ENCODE measurements at regions not wholly inside any gene's neighbourhood (a gene's known extent, or its start where the extent isn't known, plus 50 kb on each side); places are given as distances from the start of the nearest gene placed in this dataset.
"Not testable (repeated sequence)": the region's sequence is repeated elsewhere in the genome, so short reads cannot be mapped to it uniquely, and the experiment has no call there.

DNA sequence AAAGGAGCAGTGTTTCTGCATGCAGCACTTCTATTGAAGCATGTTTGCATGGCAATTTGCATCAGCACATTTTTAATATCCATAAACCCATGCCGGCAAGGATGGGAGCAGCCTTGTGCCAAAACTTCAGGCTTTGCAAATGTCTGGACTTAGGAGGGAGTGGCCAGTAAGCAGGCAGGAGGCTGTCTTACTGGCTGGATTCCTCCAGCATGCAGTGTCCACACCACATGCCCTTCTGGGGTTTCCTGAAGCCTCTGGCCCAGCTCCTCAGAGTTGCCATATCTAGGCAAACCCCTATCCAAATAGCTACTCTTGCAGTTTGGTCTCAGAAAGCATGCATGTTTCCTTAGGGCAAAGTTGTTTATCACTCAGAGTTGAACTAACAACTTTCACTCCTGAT lies 139.1 kb upstream of the MRPS22 start:
- H3K36me3 ChIP-seq (replicated peaks) = no peaks in the 10 kb centered on the region
- DNase-seq (ENCODE audit: low spot score in 2 of 2) = no peak
- in situ Hi-C loops (cut with MboI; ENCODE audit: low sequenced_read_pairs) = no loop called here
- H3K4me3 ChIP-seq = no peak overlapping the region
- no peaks in the 10 kb centered on the region for H3K4me1 ChIP-seq
- no peaks in the 10 kb centered on the region for H3K9me3 ChIP-seq
- H3K27me3 ChIP-seq (ENCODE audit: low read depth) = 0 out of 2 replicates have a peak, but pooled peaks cover 2% of the 10 kb centered on the region

DNA sequence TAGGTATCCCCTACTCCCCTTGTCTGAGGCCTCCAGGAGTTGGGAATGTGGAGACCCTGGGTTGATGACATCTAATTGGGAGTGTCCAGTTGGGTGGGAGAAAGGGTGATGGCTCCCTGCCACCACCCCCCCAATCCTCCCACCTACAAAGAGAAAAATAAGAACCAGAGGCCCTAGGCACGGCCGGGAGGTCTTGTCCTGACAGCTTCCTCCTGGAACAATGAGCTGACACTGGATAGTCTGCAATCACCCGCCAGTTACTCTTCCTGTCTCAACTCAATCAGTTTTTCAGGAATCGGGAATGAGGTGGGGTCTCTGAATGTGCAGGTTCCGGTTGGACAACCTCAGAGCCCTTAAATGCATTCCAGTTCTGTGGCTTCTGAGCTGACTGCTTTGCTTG lies 129.9 kb upstream of the MRPS22 start:
- in situ Hi-C loops (cut with MboI; ENCODE audit: low sequenced_read_pairs) = no loop called here
- Histone ChIP-seq H3K27me3 (ENCODE audit: low read depth) (peaks cover 6% of the 10 kb centered on the region), H3K4me3 (no peak overlapping the region), H3K36me3 (replicated peaks) (no peaks in the 10 kb centered on the region), H3K4me1 (no peaks in the 10 kb centered on the region), H3K9me3 (no peaks in the 10 kb centered on the region)
- no peak for DNase-seq (ENCODE audit: low spot score in 2 of 2)

DNA sequence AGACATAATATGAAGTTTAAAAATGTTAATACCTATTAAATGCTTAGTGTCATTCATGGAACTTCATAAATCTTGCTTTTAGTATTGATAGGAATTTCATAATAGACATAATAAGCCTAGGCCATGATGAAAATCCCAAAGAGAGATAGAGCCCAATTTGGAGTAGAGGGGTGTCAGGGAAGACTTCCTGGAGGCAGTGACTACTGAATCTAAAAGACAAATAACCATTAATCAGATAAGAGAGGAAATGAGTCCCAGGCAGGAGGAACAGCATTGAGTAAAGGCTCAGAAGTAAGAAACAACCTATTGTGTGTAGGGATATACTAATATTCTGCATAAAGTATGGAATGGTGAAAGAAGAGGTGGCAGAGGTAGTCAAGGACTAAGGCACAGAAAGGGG lies 126.9 kb upstream of the MRPS22 start:
- Histone ChIP-seq H3K36me3 (replicated peaks) (no peaks in the 10 kb centered on the region), H3K4me3 (no peak overlapping the region), H3K4me1 (no peaks in the 10 kb centered on the region), H3K27me3 (ENCODE audit: low read depth) (peaks cover 4% of the 10 kb centered on the region), H3K9me3 (no peaks in the 10 kb centered on the region)
- in situ Hi-C loops (cut with MboI; ENCODE audit: low sequenced_read_pairs) = no loop called here
- DNase-seq (ENCODE audit: low spot score in 2 of 2) = no peak

DNA sequence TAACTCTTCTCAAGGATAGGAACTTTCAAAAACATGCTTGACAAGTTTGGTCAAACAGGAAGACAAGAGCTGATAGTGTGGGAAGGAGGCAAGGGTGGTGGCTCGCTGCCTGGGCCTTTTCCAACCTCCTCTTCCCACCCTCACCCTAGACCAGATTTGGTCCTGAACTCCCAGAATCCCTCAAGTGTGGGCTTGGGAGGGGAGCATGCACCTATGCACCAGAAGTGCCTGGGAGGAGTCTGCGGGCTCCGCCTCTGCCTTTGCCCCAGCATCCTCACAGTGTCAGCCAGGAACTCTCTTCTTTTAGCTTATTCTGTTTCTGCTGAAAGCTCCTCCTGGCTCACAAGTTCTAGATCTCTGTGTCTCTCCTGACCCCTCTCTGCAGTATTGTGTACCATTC lies 126.2 kb upstream of the MRPS22 start:
- no peaks in the 10 kb centered on the region for H3K9me3 ChIP-seq
- in situ Hi-C loops (cut with MboI; ENCODE audit: low sequenced_read_pairs) = no loop called here
- no peak for DNase-seq (ENCODE audit: low spot score in 2 of 2)

DNA sequence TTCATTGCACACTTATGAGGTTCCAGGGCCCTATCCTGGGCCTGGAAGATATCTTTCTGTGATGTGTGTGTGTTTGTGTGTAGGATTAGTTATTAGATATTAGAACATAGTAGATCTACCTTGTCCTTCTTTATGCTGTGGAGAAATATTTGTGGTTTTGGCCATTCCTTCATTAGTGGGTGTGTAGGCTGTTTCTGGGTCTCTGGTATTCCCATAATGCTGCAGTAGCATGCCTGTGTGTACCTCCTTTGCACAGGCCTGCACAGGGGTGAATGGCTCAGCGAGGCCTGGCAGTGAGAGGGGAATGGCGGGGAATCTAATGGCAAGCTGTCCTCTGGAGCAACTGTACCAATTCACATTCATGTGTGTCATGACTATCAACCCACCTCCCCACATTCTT lies 125.8 kb upstream of the MRPS22 start:
- no peak overlapping the region for H3K4me3 ChIP-seq
- in situ Hi-C loops (cut with MboI; ENCODE audit: low sequenced_read_pairs) = no loop called here

More for the DNA sequence above, 126.2 kb upstream of the MRPS22 start:
- H3K36me3 ChIP-seq (replicated peaks) = no peaks in the 10 kb centered on the region
- H3K4me3 ChIP-seq = no peak overlapping the region
- no peaks in the 10 kb centered on the region for H3K4me1 ChIP-seq
- peaks cover 4% of the 10 kb centered on the region for H3K27me3 ChIP-seq (ENCODE audit: low read depth)

DNA sequence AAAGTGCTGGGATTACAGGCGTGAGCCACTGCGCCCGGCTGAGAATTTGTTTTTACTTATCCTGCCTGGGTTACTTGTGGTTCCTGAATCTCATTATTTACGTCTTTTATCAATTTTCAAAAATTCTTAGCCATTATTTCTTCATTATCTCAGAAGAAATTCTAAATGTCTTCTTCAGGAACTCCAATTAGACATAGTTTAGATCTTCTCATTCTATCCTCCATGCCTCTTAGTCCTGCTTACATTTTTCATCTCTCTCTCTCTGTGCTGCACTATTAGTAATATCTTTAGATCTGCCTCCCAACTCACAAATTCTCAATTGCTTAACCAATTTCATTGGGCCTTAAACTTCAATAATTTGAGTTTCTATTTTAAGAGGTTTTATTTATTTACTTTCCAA lies 124.4 kb upstream of the MRPS22 start:
- Histone ChIP-seq H3K4me3 (no peak overlapping the region), H3K4me1 (no peaks in the 10 kb centered on the region), H3K36me3 (replicated peaks) (no peaks in the 10 kb centered on the region), H3K27me3 (ENCODE audit: low read depth) (peaks cover 4% of the 10 kb centered on the region), H3K9me3 (no peaks in the 10 kb centered on the region)
- in situ Hi-C loops (cut with MboI; ENCODE audit: low sequenced_read_pairs) = no loop called here
- no peak for DNase-seq (ENCODE audit: low spot score in 2 of 2)

More for the DNA sequence above, 125.8 kb upstream of the MRPS22 start:
- DNase-seq (ENCODE audit: low spot score in 2 of 2) = no peak
- Histone ChIP-seq H3K4me1 (no peaks in the 10 kb centered on the region), H3K27me3 (ENCODE audit: low read depth) (peaks cover 4% of the 10 kb centered on the region), H3K9me3 (no peaks in the 10 kb centered on the region), H3K36me3 (replicated peaks) (no peaks in the 10 kb centered on the region)

DNA sequence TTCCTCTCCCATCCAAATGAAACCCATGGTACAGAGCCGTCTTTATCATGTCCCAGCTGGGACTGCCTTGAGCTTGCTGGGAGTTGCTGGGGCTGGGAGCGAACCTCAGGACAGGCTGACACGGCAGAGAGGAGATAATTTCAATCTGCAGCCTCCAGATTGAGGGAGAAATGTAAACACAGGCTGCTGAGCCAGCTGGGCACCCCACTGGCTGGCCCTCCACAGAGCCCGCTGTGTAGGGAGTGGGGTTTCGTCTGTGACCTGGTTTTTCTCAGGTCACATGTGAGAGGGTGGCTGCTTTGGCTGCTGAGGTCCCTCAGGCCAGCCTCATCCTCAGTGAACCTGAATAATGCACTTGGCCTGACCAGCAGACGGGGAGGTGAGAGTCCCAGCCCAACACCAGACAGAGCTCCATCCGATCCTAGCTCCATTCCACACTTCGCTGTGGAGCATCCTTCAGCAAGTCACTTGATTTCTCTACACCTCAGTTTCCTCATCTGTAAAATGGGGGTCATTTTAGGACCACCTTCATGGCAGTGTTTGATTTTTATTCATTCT lies 121.6 kb upstream of the MRPS22 start:
- no peaks in the 10 kb centered on the region for H3K4me1 ChIP-seq

DNA sequence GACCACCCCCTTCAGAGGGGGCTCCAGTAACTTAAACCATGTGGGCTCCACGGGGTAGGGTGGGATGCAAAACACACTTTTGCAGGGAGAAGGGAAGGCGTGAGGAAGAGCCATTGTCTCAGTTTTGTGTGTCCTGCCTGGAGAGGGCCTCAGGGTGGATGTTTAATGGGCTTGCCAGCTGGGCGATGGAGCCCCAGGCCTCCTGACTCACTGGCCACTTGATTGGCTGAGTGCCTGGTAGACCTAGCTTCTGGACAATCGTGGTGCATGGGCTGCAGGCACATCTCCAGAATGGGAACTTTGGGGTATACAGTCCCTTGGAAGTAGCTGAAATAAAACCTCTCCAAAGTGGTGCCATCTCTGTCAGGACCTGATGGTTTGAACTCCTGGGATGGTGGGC lies 118.3 kb upstream of the MRPS22 start:
- no peak for DNase-seq (ENCODE audit: low spot score in 2 of 2)
- in situ Hi-C loops (cut with MboI; ENCODE audit: low sequenced_read_pairs) = no loop called here
- H3K4me3 ChIP-seq = no peak overlapping the region
- H3K4me1 ChIP-seq = no peaks in the 10 kb centered on the region
- H3K36me3 ChIP-seq (replicated peaks) = no peaks in the 10 kb centered on the region
- no peaks in the 10 kb centered on the region for H3K27me3 ChIP-seq (ENCODE audit: low read depth)
- H3K9me3 ChIP-seq = no peaks in the 10 kb centered on the region

More for the DNA sequence above, 121.6 kb upstream of the MRPS22 start:
- no peak for DNase-seq (ENCODE audit: low spot score in 2 of 2)
- H3K9me3 ChIP-seq = no peaks in the 10 kb centered on the region
- in situ Hi-C loops (cut with MboI; ENCODE audit: low sequenced_read_pairs) = no loop called here
- no peak overlapping the region for H3K4me3 ChIP-seq
- peaks cover 4% of the 10 kb centered on the region for H3K27me3 ChIP-seq (ENCODE audit: low read depth)
- H3K36me3 ChIP-seq (replicated peaks) = no peaks in the 10 kb centered on the region

DNA sequence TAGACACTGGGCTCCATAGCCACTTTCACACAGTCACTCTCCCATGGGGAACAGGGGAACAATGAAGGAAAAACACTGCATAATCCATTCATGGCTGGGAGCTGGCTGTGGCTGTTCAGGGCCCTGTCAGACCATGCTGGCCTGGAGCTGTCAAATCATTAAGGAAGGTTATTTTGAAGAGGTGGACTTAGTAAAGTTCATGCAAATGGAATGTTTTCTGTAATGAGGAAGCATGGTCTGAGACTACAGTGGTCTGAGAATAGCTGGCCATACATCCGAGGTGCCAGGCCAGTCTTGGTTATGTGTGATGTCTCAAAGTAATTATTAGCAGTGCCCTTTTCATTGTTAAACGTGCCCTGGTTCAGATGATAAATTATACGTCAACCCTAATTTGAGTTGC lies 117.1 kb upstream of the MRPS22 start:
- no peaks in the 10 kb centered on the region for H3K4me1 ChIP-seq
- in situ Hi-C loops (cut with MboI; ENCODE audit: low sequenced_read_pairs) = no loop called here
- H3K4me3 ChIP-seq = no peak overlapping the region
- H3K9me3 ChIP-seq = no peaks in the 10 kb centered on the region
- no peak for DNase-seq (ENCODE audit: low spot score in 2 of 2)
- no peaks in the 10 kb centered on the region for H3K27me3 ChIP-seq (ENCODE audit: low read depth)
- H3K36me3 ChIP-seq (replicated peaks) = no peaks in the 10 kb centered on the region

DNA sequence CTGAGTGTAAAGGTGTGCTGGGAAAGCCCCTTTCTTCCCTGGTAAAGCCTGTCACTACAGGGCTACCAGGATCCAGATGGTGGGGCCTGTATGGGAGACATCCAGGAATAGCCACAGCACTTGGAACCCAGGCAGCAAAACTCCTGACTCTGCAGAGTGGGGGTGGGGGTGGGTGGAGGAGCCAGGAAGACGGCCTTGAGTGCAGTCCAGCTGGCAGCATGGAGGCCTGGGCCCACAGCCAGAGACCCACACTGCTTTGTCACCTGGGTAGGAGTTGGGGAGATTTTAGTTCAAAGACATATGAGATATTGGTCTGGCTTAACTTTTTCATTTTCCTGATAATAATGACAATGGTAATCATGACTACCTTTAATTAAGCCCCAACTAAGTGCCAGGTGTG lies 116.7 kb upstream of the MRPS22 start:
- in situ Hi-C loops (cut with MboI; ENCODE audit: low sequenced_read_pairs) = no loop called here
- no peak for DNase-seq (ENCODE audit: low spot score in 2 of 2)
- Histone ChIP-seq H3K4me1 (no peaks in the 10 kb centered on the region), H3K4me3 (no peak overlapping the region), H3K27me3 (ENCODE audit: low read depth) (no peaks in the 10 kb centered on the region), H3K36me3 (replicated peaks) (no peaks in the 10 kb centered on the region), H3K9me3 (no peaks in the 10 kb centered on the region)

DNA sequence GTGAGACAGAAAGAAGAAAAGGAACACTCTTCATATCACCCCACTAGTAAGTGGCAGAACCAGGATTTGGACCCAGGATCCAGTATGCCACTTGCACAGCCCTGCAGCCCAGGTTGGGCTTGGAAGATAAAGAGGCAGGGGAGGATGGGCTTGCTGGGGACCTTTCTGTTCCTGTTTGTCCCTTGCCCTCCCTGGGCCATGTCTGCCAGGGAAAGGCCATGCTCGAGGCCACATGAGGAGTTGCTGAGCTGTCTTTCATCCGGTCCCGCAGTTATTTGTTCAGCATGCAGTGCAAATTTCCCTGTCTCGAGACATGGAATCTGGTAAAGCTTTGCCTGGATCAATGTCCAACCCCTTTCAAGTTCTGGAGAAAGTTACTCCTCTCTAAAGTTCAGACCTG lies 116.0 kb upstream of the MRPS22 start:
- no peak for DNase-seq (ENCODE audit: low spot score in 2 of 2)
- Histone ChIP-seq H3K27me3 (ENCODE audit: low read depth) (no peaks in the 10 kb centered on the region), H3K36me3 (replicated peaks) (no peaks in the 10 kb centered on the region), H3K4me1 (no peaks in the 10 kb centered on the region), H3K9me3 (no peaks in the 10 kb centered on the region), H3K4me3 (no peak overlapping the region)
- in situ Hi-C loops (cut with MboI; ENCODE audit: low sequenced_read_pairs) = no loop called here

DNA sequence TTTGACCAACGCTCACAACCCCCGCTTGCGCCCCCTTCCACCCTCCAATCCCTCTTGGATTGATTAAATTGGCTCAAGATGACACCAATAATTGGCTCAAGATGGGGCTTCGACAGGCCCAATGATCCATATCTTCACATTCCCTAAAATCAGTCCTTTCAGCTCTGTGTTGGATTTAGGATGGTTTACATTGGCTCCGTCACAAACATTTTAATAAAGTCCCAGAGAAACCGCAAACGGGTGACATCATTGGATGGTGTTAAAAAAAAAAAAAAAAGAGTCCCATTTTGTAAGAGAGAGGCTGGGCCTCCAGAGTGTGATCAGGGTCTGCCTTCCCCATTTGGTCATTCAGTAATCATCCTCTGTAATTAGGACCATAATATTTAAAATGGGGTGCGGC lies 113.4 kb upstream of the MRPS22 start:
- DNase-seq (ENCODE audit: low spot score in 2 of 2) = no peak
- Histone ChIP-seq H3K4me1 (no peaks in the 10 kb centered on the region), H3K27me3 (ENCODE audit: low read depth) (no peaks in the 10 kb centered on the region), H3K4me3 (no peak overlapping the region), H3K36me3 (replicated peaks) (no peaks in the 10 kb centered on the region), H3K9me3 (no peaks in the 10 kb centered on the region)
- in situ Hi-C loops (cut with MboI; ENCODE audit: low sequenced_read_pairs) = no loop called here

DNA sequence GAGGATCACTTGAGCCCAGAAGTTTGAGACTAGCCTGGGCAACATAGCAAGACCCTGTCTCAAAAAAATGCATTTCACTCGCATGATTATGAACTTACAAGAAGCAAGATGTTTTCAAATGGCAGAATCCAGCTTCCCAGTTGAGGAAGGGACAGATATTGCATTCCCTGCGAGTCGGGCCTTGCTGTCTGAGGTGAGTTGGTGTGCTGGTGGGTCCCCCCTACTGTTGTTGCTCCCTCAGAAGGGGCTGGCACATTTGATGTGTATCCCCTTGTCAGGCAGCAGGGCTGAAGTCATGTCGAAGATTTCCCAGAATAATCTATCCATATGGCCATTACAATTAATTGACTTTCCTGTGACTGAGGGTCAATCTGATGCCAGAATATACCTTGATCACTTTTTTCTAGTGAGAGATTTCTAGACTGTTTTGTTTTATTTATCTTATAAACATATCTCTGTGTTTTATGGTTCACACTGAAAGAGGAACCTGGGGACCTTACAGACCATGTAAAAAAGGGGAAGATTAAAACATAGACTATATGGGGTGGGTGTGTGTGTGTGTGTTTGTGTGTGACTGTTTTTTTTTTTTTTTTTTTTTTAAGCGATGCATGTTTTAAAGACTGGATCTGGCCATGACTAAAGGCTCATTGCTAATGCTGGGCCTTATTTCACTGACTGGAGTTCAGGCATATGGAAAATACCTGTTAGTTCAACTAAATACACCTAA lies 112.1 kb upstream of the MRPS22 start:
- no peaks in the 10 kb centered on the region for H3K36me3 ChIP-seq (replicated peaks)
- in situ Hi-C loops (cut with MboI; ENCODE audit: low sequenced_read_pairs) = no loop called here
- H3K4me3 ChIP-seq = no peak overlapping the region
- no peak for DNase-seq (ENCODE audit: low spot score in 2 of 2)
- H3K4me1 ChIP-seq = no peaks in the 10 kb centered on the region
- H3K9me3 ChIP-seq = no peaks in the 10 kb centered on the region
- no peaks in the 10 kb centered on the region for H3K27me3 ChIP-seq (ENCODE audit: low read depth)

DNA sequence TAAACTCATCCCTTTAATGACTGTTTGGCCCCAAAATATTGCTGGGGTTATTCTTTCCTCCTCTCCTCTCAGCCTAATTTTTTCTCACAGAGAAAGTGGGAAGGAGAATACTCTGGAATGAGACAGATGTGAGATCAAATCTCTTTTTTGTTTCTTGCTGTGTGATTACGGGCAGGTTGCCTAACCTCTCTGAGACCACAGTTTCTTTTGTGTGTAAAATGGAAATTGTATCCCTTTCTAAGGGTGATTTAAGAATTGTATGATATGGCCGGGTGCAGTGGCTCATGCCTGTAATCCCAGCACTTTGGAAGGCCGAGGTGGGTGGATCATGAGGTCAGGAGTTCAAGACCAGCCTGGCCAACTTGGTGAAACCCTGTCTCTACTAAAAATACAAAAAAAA lies 111.5 kb upstream of the MRPS22 start:
- H3K9me3 ChIP-seq; H3K4me3 ChIP-seq; H3K36me3 ChIP-seq (replicated peaks); DNase-seq (ENCODE audit: low spot score in 2 of 2); H3K4me1 ChIP-seq; in situ Hi-C loops (cut with MboI; ENCODE audit: low sequenced_read_pairs); H3K27me3 ChIP-seq (ENCODE audit: low read depth): not testable (repeated sequence)

DNA sequence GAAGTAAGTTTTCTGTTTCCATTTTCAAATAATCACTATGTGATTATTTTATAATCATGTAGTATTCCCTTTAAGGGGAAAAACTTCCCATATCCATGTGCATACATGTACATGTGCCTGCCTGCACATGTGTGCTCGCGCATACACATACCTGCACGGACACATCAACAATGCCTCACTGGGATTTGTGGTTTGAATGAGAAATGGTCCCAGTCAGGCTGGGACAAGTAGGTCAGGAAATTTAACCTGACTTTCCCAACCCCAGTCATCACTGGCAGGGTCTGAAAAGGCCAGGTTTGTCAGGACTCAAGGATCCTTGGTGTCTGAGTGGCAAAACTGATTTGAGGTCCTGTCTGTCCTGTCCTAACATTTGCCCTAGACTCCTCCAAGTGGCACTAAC lies 109.3 kb upstream of the MRPS22 start:
- no peaks in the 10 kb centered on the region; the same call in 1 of the 2 replicates for H3K27me3 ChIP-seq (ENCODE audit: low read depth)
- no peaks in the 10 kb centered on the region for H3K36me3 ChIP-seq (replicated peaks)
- H3K4me3 ChIP-seq = no peak overlapping the region
- in situ Hi-C loops (cut with MboI; ENCODE audit: low sequenced_read_pairs) = no loop called here
- no peak for DNase-seq (ENCODE audit: low spot score in 2 of 2)
- no peaks in the 10 kb centered on the region for H3K4me1 ChIP-seq
- H3K9me3 ChIP-seq = no peaks in the 10 kb centered on the region
